ENCODE measurements at regions not wholly inside any gene's neighbourhood (a gene's known extent, or its start where the extent isn't known, plus 50 kb on each side); places are given as distances from the start of the nearest gene placed in this dataset.

DNA sequence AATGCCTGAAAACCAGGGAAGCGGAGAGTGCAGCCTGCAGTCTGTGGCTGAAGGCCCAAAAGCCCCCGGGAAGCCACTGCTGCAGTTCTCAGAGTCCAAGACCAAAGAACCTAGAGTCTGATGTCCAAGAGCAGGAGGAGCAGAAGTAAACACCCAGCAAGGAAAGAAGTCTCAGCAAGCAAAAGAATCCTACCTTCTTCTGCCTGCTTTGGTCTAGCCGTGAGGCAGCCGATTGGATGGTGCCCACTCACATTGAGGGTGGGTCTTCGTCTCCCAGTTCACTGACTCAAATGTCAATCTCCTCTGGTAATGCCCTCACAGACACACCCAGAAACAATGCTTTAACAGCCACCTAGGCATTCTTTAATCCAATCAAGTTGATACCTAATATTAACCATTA lies 217.5 kb downstream of the PLA2G4A start:
- H3K4me3 ChIP-seq = no peak overlapping the region
- no peaks in the 10 kb centered on the region for H3K4me1 ChIP-seq
- no peaks in the 10 kb centered on the region for H3K9me3 ChIP-seq
- no peak overlapping the region for H3K27ac ChIP-seq
- no peak for DNase-seq
- 82 to 96% methylated on average over 5 of the region's 5 CpGs for WGBS, 2 donors
- H3K27me3 ChIP-seq = no peaks in the 10 kb centered on the region
- intact Hi-C loops (cut with DNase I) = no loop called here
- TF ChIP-seq POLR2A (IDR thresholded peaks at IDR 0.05) (no peak), CTCF (IDR thresholded peaks at IDR 0.05) (no peak)
- no peaks in the 10 kb centered on the region for H3K36me3 ChIP-seq

- 58 to 75% methylated on average over 2 to 5 of the region's 5 CpGs for WGBS, 2 donors
- Histone ChIP-seq H3K36me3 (no peaks in the 10 kb centered on the region), H3K9me3 (no peaks in the 10 kb centered on the region), H3K27ac (no peak overlapping the region), H3K4me3 (no peak overlapping the region), H3K4me1 (no peaks in the 10 kb centered on the region), H3K27me3 (no peaks in the 10 kb centered on the region)
- no peak for TF ChIP-seq POLR2A (IDR thresholded peaks at IDR 0.05)
- no peak for TF ChIP-seq CTCF (IDR thresholded peaks at IDR 0.05)
- intact Hi-C loops (cut with DNase I) = no loop called here
- no peak for DNase-seq
These were observed 218.5 kb downstream of the PLA2G4A start for GRCh38 chr1:187047298-187047697.

DNA sequence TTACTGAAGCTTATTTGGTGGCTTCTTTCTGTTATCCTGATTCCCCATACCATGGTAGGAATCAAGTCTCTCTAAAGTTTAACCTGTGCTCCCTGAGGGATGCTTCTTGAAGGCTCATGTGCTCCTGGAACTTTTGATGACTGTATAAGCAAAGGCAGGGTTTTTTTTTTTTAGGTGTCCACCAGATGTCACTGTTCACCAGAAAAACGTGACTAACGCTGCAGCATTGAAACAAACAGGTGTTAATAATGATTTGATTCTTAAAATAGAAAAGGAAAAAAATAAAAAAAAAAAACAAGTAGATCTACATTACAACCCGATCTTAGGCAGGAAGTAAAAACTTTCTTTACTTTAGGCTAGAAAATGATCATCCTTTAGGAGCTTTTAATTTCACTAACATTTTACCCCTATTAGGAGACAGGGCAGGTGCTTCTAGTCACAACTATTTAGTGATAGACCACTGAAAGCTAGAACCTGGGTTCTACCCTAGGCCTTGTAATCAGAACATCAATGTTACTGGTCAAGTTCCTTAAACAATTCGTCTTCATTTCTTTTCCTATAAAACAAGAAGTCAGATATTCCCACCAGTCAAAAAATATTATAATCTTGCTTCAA lies 223.0 kb downstream of the PLA2G4A start:
- H3K9me3 ChIP-seq = no peaks in the 10 kb centered on the region
- H3K27ac ChIP-seq = no peak overlapping the region

DNA sequence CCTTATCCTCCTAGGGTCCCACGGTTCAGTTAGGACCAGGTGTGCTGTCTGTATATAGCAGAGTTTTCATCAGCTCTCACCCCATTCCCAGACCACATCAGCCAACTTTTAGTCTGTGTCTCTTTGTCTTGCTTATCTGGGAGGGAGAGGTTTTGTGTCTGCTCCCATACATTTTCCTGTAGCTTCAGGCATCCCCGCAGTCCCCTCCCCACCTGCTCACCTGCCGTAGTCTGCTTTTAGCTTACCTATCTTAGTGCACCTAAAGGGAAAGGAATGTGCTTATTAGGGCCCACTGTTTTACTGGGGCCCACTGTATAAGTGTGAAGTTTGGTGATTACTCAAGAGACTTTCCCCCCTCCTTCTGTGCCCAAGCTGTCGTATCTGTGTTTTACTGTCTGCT lies 225.1 kb downstream of the PLA2G4A start:
- Histone ChIP-seq H3K27ac (no peak overlapping the region), H3K4me3 (no peak overlapping the region), H3K27me3 (no peaks in the 10 kb centered on the region), H3K9me3 (no peaks in the 10 kb centered on the region), H3K4me1 (peaks cover 0 to 10% (median 0%) of the 10 kb centered on the region in 3 donors), H3K36me3 (no peaks in the 10 kb centered on the region)
- DNase-seq = no peak
- intact Hi-C loops (cut with DNase I) = no loop called here
- 66 to 82% methylated on average over 4 of the region's 4 CpGs for WGBS, 2 donors
- TF ChIP-seq POLR2A (IDR thresholded peaks at IDR 0.05) (no peak), CTCF (IDR thresholded peaks at IDR 0.05) (no peak)

More for the DNA sequence above, 223.0 kb downstream of the PLA2G4A start:
- intact Hi-C loops (cut with DNase I) = no loop called here
- DNase-seq = no peak
- H3K4me3 ChIP-seq = no peak overlapping the region
- TF ChIP-seq CTCF (IDR thresholded peaks at IDR 0.05) (peak in 4 of 6 experiments; percentile 15 to 47 (median 40)), POLR2A (IDR thresholded peaks at IDR 0.05) (no peak)
- no peaks in the 10 kb centered on the region for H3K27me3 ChIP-seq
- 3 to 4% methylated on average over 4 of the region's 4 CpGs for WGBS, 2 donors
- peaks cover 0 to 10% (median 0%) of the 10 kb centered on the region in 3 donors for H3K4me1 ChIP-seq
- H3K36me3 ChIP-seq = no peaks in the 10 kb centered on the region

DNA sequence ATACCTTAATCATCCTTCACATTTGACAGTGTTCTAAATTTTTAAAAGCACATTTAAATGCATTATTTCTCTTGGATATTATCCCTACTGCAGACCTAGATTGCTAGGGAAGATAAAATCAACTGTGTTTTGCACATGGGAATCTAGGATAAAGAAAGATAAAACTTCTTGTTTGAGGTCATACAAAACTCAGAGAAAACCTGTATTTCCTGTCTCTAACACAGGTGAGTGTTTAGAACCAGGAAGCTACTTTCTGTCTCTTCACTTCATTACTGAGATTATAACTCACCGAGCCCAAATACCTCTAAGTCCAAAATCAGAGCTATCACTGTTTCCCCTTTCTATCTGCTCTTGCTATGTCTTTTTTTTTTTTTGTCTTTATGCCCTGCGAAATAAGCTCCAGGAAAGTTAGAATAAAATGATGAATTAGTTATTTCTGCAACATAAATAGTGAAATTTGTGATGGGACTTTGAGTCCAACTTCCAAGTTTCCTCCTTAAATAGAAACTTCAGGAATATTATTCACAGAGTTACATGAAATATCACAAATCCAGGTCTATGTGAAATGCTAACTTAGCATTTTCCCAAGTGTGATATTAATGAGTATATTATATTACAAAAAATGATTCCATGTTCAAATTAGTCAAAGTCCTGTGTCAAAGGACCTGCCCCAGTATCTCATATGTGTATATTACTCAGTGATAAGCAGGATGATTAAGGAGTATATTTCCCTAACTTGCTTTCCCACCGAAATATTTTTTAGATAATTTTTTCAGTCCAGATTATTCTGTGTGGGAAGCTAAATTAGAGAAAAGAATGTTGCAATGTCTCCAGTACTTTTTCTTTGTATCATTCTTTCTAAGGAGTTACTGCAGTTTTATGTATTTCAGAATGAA lies 226.4 kb downstream of the PLA2G4A start:
- TF ChIP-seq POLR2A (IDR thresholded peaks at IDR 0.05) = no peak
- TF ChIP-seq CTCF (IDR thresholded peaks at IDR 0.05) = no peak
- DNase-seq = no peak
- Histone ChIP-seq H3K9me3 (no peaks in the 10 kb centered on the region), H3K27me3 (no peaks in the 10 kb centered on the region), H3K4me1 (peaks cover 0 to 10% (median 0%) of the 10 kb centered on the region in 3 donors), H3K4me3 (no peak overlapping the region), H3K27ac (no peak overlapping the region), H3K36me3 (no peaks in the 10 kb centered on the region)
- 60 to 73% methylated on average over 3 of the region's 3 CpGs for WGBS, 2 donors
- intact Hi-C loops (cut with DNase I) = no loop called here

Data from esophagus squamous epithelium (tissue), 5 donors.